ENCODE measurements at regions not wholly inside any gene's neighbourhood (a gene's known extent, or its start where the extent isn't known, plus 50 kb on each side); places are given as distances from the start of the nearest gene placed in this dataset.
"Not testable (repeated sequence)": the region's sequence is repeated elsewhere in the genome, so short reads cannot be mapped to it uniquely, and the experiment has no call there.

- no peak for TF ChIP-seq MAFK (IDR thresholded peaks at IDR 0.05; ENCODE audit: low read depth, low read length)
- no peak for TF ChIP-seq NFE2L2 (IDR thresholded peaks at IDR 0.05; ENCODE audit: low read depth, low read length)
- no peak for TF ChIP-seq CEBPB (IDR thresholded peaks at IDR 0.05; ENCODE audit: low read depth, low read length)
- no peak for TF ChIP-seq MXI1 (IDR thresholded peaks at IDR 0.05; ENCODE audit: borderline replicate concordance, low read depth, low read length)
- TF ChIP-seq CHD1 (IDR thresholded peaks at IDR 0.05; ENCODE audit: low read depth, low read length): no peak
Measured at GRCh38 chr12:75644472-75645072, 133.2 kb upstream of the KRR1 start (continued).

- H3K14ac ChIP-seq (replicated peaks; ENCODE audit: low read depth, low read length): 0 out of 2 replicates have a peak overlapping the region, but pooled peaks have one; percentile 68
- H4K20me1 ChIP-seq (ENCODE audit: insufficient read depth, low read length); ATAC-seq (ENCODE audit: low read depth); H2AFZ ChIP-seq (replicated peaks; ENCODE audit: low read length, poor library complexity); H4K8ac ChIP-seq (ENCODE audit: low read depth in 2 of 2, low read length in 2 of 2); H2BK5ac ChIP-seq (ENCODE audit: low read depth, low read length, poor library complexity, severe bottlenecking); H3K23ac ChIP-seq (ENCODE audit: low read depth, low read length); H3K27ac ChIP-seq (ENCODE audit: insufficient read depth, low read length); H2BK120ac ChIP-seq (ENCODE audit: low read depth, low read length); H3K9me3 ChIP-seq (ENCODE audit: control insufficient read depth, insufficient read depth, low read length); H2AK5ac ChIP-seq (ENCODE audit: low read depth, low read length); H3K9ac ChIP-seq (ENCODE audit: low read depth, low read length); H3K18ac ChIP-seq (ENCODE audit: low read depth, low read length); H2BK15ac ChIP-seq (ENCODE audit: low read depth, low read length); H4K5ac ChIP-seq (ENCODE audit: low read depth, low read length); POLR2A ChIA-PET (ENCODE audit: unreplicated experiment); H4K91ac ChIP-seq (ENCODE audit: insufficient read depth, low read depth, low read length); intact Hi-C loops (cut with micrococcal nuclease); H2AK9ac ChIP-seq (replicated peaks; ENCODE audit: low read depth, low read length, poor library complexity); H3K79me1 ChIP-seq (ENCODE audit: low read depth in 1 of 2, low read length in 2 of 2); H3K56ac ChIP-seq (ENCODE audit: extremely low read depth, insufficient read depth, low read length); CTCF ChIA-PET; H3K4me1 ChIP-seq (ENCODE audit: control insufficient read depth, insufficient read depth, low read length); dilution Hi-C loops (cut with HindIII; ENCODE audit: low sequenced_read_pairs, unreplicated experiment); H3K4me3 ChIP-seq (ENCODE audit: insufficient read depth, low read depth, low read length); BruUV-seq (replicated peaks); H3K9me1 ChIP-seq (ENCODE audit: insufficient read depth, low read length); H3K4ac ChIP-seq (ENCODE audit: low read depth, low read length); in situ Hi-C loops (cut with MboI; ENCODE audit: low sequenced_read_pairs); H3K36me3 ChIP-seq (ENCODE audit: control insufficient read depth, insufficient read depth, low read length); H3K27me3 ChIP-seq (ENCODE audit: control insufficient read depth, insufficient read depth, low read length); H2BK20ac ChIP-seq (ENCODE audit: low read depth, low read length); H3K4me2 ChIP-seq (ENCODE audit: low read depth, low read length): not testable (repeated sequence)
- WGBS, 2 experiments (ENCODE audit: extremely low coverage in 2 of 2, insufficient read length in 1 of 2): no CpG with 5 or more reads among the region's 5 CpGs
- DNase-seq: peak; percentile 28
Measured at GRCh38 chr12:75643119-75643518, 131.7 kb upstream of the KRR1 start.
